HCT116 (cell line): ENCODE measurements at regions not wholly inside any gene's neighbourhood (a gene's known extent, or its start where the extent isn't known, plus 50 kb on each side); places are given as distances from the start of the nearest gene placed in this dataset.

Source experiments
- SIN3A ChIP-seq: IDR thresholded peaks from 2 replicates; pipeline ENCODE4 v1.6.1; 2012; ENCODE audit warnings: low read depth
- TF ChIP-seq, protein P1 (sequence below), 3 experiments: fragments of 200-600 bp in 1 of 3; sonication (generic) in 1 of 3; IDR thresholded peaks in 2 of 3; conservative IDR thresholded peaks in 1 of 3; 2 replicates each; pipeline ENCODE4 v1.5.1; 2012 to 2017; ENCODE audit warnings: low read depth in 2 of 3, low read length in 2 of 3, antibody characterized with exemption in 1 of 3, borderline replicate concordance in 1 of 3, control low read depth in 1 of 3, mild to moderate bottlenecking in 1 of 3, mixed read lengths in 1 of 3, mixed run types in 1 of 3, moderate library complexity in 1 of 3; ENCODE audit not compliant: insufficient read depth in 1 of 3

DNA sequence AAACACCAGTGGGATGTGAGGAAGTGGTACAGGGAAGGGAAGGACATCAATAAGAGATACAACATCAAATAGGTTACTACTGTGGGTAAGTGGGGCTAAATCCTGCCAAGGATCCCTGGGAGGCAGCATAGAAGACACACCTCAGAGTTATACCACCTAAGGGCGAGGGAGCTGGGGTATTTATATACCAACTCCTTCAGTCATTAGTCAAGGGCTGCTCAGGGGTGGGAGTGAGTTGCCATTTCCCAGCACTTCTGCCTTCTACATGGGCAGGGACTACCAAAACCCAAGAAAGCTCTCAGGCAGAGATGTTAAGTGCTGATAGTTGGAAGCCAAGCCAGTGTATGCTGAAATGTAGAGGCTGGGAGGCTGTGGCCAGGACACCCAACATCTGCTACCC lies 57.5 kb upstream of the MARCHF10 start:
- TF ChIP-seq, protein P1, sequence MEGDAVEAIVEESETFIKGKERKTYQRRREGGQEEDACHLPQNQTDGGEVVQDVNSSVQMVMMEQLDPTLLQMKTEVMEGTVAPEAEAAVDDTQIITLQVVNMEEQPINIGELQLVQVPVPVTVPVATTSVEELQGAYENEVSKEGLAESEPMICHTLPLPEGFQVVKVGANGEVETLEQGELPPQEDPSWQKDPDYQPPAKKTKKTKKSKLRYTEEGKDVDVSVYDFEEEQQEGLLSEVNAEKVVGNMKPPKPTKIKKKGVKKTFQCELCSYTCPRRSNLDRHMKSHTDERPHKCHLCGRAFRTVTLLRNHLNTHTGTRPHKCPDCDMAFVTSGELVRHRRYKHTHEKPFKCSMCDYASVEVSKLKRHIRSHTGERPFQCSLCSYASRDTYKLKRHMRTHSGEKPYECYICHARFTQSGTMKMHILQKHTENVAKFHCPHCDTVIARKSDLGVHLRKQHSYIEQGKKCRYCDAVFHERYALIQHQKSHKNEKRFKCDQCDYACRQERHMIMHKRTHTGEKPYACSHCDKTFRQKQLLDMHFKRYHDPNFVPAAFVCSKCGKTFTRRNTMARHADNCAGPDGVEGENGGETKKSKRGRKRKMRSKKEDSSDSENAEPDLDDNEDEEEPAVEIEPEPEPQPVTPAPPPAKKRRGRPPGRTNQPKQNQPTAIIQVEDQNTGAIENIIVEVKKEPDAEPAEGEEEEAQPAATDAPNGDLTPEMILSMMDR (IDR thresholded peaks at IDR 0.05 in 2 of 3, conservative IDR thresholded peaks at IDR 0.05 in 1 of 3; ENCODE audit: borderline replicate concordance in 1 of 3, insufficient read depth in 1 of 3, low read depth in 2 of 3, low read length in 2 of 3), result no peak
- TF ChIP-seq SIN3A, result no peak
